RWPE2 (cell line): ENCODE measurements at regions not wholly inside any gene's neighbourhood (a gene's known extent, or its start where the extent isn't known, plus 50 kb on each side); places are given as distances from the start of the nearest gene placed in this dataset.

Source experiments
- ATAC-seq: fragments of 200-7000 bp; cut with Tn5 transposase; 3 replicates; pipeline ENCODE4 v1.9.1; 2021; ENCODE audit warnings: low read depth
- DNase-seq: peaks from one replicate; pipeline ENCODE4 v3.0.0-alpha.2; 2020; ENCODE audit warnings: low spot score
- H3K27ac ChIP-seq: fragments of 450-650 bp; 2 replicates; pipeline ENCODE4 v1.5.1; 2017; ENCODE audit warnings: mild to moderate bottlenecking; ENCODE audit not compliant: poor library complexity, severe bottlenecking
- H3K27me3 ChIP-seq: fragments of 250-450 bp; sonication (Bioruptor Pico); 2 replicates; pipeline ENCODE4 v1.5.1; 2021; ENCODE audit warnings: mild to moderate bottlenecking, moderate library complexity; ENCODE audit not compliant: insufficient read depth, poor library complexity, severe bottlenecking
- H3K36me3 ChIP-seq: fragments of 250-450 bp; sonication (Bioruptor Pico); 2 replicates; pipeline ENCODE4 v1.5.1; 2020; ENCODE audit warnings: low read depth, mild to moderate bottlenecking, moderate library complexity
- H3K4me1 ChIP-seq: fragments of 250-450 bp; sonication (Bioruptor Pico); 2 replicates; pipeline ENCODE4 v1.5.1; 2021; ENCODE audit warnings: mild to moderate bottlenecking, moderate library complexity; ENCODE audit not compliant: insufficient read depth, poor library complexity, severe bottlenecking
- H3K4me3 ChIP-seq: fragments of 250-450 bp; sonication (Bioruptor Pico); 2 replicates; pipeline ENCODE4 v1.5.1; 2021; ENCODE audit warnings: mild to moderate bottlenecking, moderate library complexity; ENCODE audit not compliant: severe bottlenecking
- H3K9me3 ChIP-seq: fragments of 250-450 bp; sonication (Bioruptor Pico); 2 replicates; pipeline ENCODE4 v1.5.1; 2021; ENCODE audit warnings: mild to moderate bottlenecking, moderate library complexity; ENCODE audit not compliant: severe bottlenecking
- CTCF ChIP-seq: fragments of 450-650 bp; IDR thresholded peaks from one replicate; pipeline ENCODE4 v1.5.1; 2017; ENCODE audit warnings: mild to moderate bottlenecking, moderate library complexity; ENCODE audit not compliant: poor library complexity, severe bottlenecking

DNA sequence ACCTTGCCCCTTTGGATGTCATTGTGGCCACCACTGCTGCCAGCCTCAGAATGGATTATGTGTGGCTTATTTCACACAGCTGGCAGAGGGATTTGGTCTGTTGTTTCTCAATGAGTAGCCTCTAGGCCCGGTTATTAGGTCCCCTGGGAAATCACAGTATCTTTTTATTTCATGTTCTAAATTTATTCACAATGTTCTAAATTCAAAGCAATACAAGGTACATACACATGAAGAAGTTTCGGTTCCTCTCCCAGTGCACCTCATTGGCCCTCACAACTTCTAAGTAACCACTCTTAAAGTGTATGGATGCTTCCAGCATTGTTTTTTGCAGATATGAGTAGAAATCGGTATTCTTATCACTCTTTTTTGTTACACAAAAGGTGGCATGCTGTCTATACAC, 262.7 kb downstream of the RCHY1 start:
- DNase-seq (no peak), ATAC-seq (no peak)
- H3K4me1 ChIP-seq = no peaks in the 10 kb centered on the region
- no peaks in the 10 kb centered on the region for H3K9me3 ChIP-seq
- no peaks in the 10 kb centered on the region for H3K27me3 ChIP-seq
- no peak overlapping the region for H3K27ac ChIP-seq
- no peak overlapping the region for H3K4me3 ChIP-seq
- H3K36me3 ChIP-seq = no peaks in the 10 kb centered on the region
- no peak for TF ChIP-seq CTCF

DNA sequence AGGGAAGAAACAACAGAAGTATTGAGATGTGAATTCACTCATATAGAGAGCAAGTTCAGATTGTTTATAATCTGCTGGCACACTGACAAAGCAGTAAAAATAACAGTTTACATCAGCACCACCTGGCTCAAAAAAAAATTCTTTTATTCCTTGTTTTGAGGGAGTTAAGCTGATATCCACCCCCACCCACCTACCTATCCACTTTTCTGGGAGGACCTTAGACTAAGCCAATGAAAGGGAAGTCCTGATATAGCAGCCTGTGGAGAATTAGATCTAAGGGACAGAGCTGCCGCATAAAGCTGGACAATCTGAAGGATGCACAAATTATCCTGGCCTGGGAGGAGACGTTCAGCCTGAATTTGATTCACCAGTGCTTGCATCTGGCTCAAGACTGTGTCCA, 264.5 kb downstream of the RCHY1 start:
- no peak overlapping the region for H3K27ac ChIP-seq
- no peak for ATAC-seq
- TF ChIP-seq CTCF = no peak

DNA sequence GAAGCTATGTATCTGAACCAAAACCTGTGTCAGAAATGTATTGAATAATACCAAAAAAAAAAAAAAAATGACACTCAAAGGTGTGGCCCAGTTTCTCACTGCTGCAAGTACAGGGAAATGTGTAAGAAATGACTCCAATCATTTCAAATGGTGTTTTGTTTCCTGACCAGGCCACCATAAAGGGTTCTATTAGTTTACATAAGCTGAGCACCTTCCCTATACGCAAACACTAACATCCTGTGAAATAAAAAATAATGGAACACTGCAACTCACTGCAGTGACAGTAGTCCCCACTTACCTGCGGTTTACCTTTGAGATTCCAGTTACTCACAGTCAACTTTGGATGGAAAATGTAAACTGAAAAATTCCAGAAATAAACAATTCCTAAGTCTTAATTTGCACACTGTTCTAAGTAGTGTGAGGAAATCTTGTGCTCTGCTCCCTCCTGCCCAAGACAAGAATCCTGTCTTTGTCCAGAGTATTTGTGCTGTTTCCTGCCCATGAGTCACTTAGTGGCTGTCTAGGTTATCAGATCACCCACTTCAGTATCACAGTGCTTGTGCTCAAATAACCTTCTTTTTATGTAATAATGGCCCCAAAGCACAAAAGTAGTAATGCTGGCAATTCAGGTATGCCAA, 265.3 kb downstream of the RCHY1 start:
- DNase-seq (no peak), ATAC-seq (peak; percentile 92)
- no peak for TF ChIP-seq CTCF
- Histone ChIP-seq H3K4me1 (no peaks in the 10 kb centered on the region), H3K27me3 (peaks cover 4% of the 10 kb centered on the region), H3K9me3 (no peaks in the 10 kb centered on the region), H3K4me3 (no peak overlapping the region), H3K27ac (peak overlapping the region; percentile 25), H3K36me3 (no peaks in the 10 kb centered on the region)

More for the DNA sequence above, 264.5 kb downstream of the RCHY1 start:
- Histone ChIP-seq H3K36me3 (no peaks in the 10 kb centered on the region), H3K9me3 (no peaks in the 10 kb centered on the region), H3K27me3 (no peaks in the 10 kb centered on the region), H3K4me3 (no peak overlapping the region), H3K4me1 (no peaks in the 10 kb centered on the region)
- DNase-seq = no peak

DNA sequence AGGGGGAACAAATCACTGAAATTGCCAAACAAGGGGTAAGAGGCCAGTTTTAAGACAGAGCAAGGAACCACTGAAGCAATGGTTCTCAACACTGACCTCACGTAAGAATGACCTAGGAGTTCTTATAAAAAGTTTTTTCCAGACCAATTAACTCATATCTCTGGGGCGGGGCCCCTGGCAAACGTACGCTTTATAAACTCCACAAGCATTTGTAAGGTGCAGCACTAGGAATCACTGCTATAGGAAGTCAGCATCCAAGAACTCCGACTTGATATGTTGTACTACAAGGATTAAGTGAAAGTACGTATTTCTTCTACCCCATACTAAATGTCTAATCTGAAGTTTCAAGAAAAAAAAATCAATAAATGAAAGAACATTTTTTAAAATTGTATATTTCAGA, 269.9 kb downstream of the RCHY1 start:
- no peak for DNase-seq
- ATAC-seq = no peak
- no peak overlapping the region for H3K4me3 ChIP-seq
- peaks cover 4% of the 10 kb centered on the region for H3K27me3 ChIP-seq
- TF ChIP-seq CTCF = no peak
- H3K9me3 ChIP-seq = no peaks in the 10 kb centered on the region
- no peak overlapping the region for H3K27ac ChIP-seq
- H3K36me3 ChIP-seq = no peaks in the 10 kb centered on the region
- no peaks in the 10 kb centered on the region for H3K4me1 ChIP-seq

DNA sequence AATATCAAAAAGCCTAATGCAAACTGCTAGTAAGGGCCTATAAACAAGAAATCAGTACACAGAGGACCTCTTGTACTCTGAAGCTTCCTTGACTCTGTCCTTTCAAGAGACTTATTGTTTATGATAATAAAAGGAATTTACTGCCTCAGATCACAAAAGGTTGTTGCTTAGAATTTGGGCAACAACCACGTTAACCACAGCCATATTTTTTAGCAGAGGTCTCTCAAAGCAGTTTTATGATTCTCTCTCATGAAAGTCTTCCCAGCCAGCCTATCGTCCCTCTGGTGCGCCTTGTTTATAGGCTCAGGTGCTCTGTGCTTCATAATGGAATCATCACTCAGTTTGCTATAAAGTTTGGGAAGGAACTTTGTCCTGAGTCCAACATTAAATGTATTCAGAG, 270.6 kb downstream of the RCHY1 start:
- DNase-seq = no peak
- H3K4me3 ChIP-seq = no peak overlapping the region
- no peaks in the 10 kb centered on the region for H3K4me1 ChIP-seq
- H3K36me3 ChIP-seq = no peaks in the 10 kb centered on the region
- no peak for TF ChIP-seq CTCF
- peaks cover 4% of the 10 kb centered on the region for H3K27me3 ChIP-seq
- H3K27ac ChIP-seq = no peak overlapping the region
- no peaks in the 10 kb centered on the region for H3K9me3 ChIP-seq
- no peak for ATAC-seq
